ENCODE measurements at regions not wholly inside any gene's neighbourhood (a gene's known extent, or its start where the extent isn't known, plus 50 kb on each side); places are given as distances from the start of the nearest gene placed in this dataset.

DNA sequence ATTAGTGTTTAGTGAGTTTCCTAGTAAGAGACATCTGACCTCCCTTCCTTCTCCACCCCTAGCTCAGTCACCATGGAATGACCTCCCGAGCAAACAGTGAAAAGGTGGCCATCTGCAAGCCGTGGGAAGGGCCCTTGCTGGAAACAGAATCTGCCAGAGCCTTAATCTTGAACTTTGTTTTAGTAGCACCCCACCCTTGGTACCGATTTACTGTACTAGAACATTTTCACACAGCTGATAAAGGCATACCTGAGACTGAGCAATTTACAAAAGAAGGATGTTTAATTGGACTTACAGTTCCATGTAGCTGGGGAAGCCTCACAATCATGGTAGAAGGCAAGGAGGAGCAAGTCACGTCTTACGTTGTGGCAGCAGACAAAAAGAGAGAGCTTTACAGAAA lies 655.8 kb downstream of the TSN start:
- H4K20me1 ChIP-seq (ENCODE audit: insufficient read depth, low read length) = no peaks in the 10 kb centered on the region
- TF ChIP-seq, protein P1, sequence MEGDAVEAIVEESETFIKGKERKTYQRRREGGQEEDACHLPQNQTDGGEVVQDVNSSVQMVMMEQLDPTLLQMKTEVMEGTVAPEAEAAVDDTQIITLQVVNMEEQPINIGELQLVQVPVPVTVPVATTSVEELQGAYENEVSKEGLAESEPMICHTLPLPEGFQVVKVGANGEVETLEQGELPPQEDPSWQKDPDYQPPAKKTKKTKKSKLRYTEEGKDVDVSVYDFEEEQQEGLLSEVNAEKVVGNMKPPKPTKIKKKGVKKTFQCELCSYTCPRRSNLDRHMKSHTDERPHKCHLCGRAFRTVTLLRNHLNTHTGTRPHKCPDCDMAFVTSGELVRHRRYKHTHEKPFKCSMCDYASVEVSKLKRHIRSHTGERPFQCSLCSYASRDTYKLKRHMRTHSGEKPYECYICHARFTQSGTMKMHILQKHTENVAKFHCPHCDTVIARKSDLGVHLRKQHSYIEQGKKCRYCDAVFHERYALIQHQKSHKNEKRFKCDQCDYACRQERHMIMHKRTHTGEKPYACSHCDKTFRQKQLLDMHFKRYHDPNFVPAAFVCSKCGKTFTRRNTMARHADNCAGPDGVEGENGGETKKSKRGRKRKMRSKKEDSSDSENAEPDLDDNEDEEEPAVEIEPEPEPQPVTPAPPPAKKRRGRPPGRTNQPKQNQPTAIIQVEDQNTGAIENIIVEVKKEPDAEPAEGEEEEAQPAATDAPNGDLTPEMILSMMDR (IDR thresholded peaks at IDR 0.05) = no peak
- no peaks in the 10 kb centered on the region for H3K4me1 ChIP-seq (ENCODE audit: control insufficient read depth in 1 of 2, insufficient read depth in 2 of 2, low read length in 2 of 2)
- H3K4me2 ChIP-seq (replicated peaks; ENCODE audit: extremely low read depth, low read length, poor library complexity, severe bottlenecking) = no peak overlapping the region
- Mint-ChIP-seq H3K4me1 (no peaks in the 10 kb centered on the region), H3K9me3 (peaks cover under 1 to 22% (median 2%) of the 10 kb centered on the region in 7 donors), H3K4me3 (no peak overlapping the region), H3K27ac (no peak overlapping the region), H3K36me3 (no peaks in the 10 kb centered on the region), H3K27me3 (ENCODE audit: low read depth in 3 of 3) (peaks cover 0 to 2% (median 2%) of the 10 kb centered on the region in 3 donors)
- H2AFZ ChIP-seq (ENCODE audit: insufficient read depth, low read depth, low read length, poor library complexity, severe bottlenecking) = no peak overlapping the region
- H3K79me2 ChIP-seq (ENCODE audit: insufficient read depth, low read length) = no peaks in the 10 kb centered on the region
- no peak for DNase-seq
- intact Hi-C loops (cut with micrococcal nuclease) = no loop called here
- WGBS (ENCODE audit: insufficient coverage) = 93% methylated on average over 3 of the region's 5 CpGs
- no peak overlapping the region for H3K4me3 ChIP-seq (replicated peaks in 1 of 3; ENCODE audit: low read depth in 2 of 3, low read length in 3 of 3)
- no peaks in the 10 kb centered on the region for H3K27me3 ChIP-seq (ENCODE audit: control insufficient read depth in 2 of 2, insufficient read depth in 2 of 2, low read length in 2 of 2)
- no peak overlapping the region for H3K27ac ChIP-seq (ENCODE audit: low read depth in 1 of 2, low read length in 2 of 2)
- no peaks in the 10 kb centered on the region for H3K36me3 ChIP-seq (replicated peaks in 1 of 2; ENCODE audit: control insufficient read depth in 1 of 2, insufficient read depth in 2 of 2, low read length in 2 of 2)
- H3K9me3 ChIP-seq (replicated peaks in 1 of 2; ENCODE audit: control insufficient read depth in 1 of 2, insufficient read depth in 1 of 2, low read length in 2 of 2) = peaks cover 0 to 6% of the 10 kb centered on the region in 2 donors
- H3K9ac ChIP-seq (ENCODE audit: insufficient read depth, low read length, poor library complexity, severe bottlenecking) = no peak overlapping the region

- no peak overlapping the region for H2AFZ ChIP-seq (ENCODE audit: insufficient read depth, low read depth, low read length, poor library complexity, severe bottlenecking)
- no peak overlapping the region for H3K4me2 ChIP-seq (replicated peaks; ENCODE audit: extremely low read depth, low read length, poor library complexity, severe bottlenecking)
- Mint-ChIP-seq H3K27me3 (ENCODE audit: low read depth in 3 of 3) (peaks cover 0 to 4% (median 2%) of the 10 kb centered on the region in 3 donors), H3K36me3 (no peaks in the 10 kb centered on the region), H3K4me1 (no peaks in the 10 kb centered on the region), H3K9me3 (peaks cover 0 to 22% (median 2%) of the 10 kb centered on the region in 7 donors), H3K27ac (no peak overlapping the region), H3K4me3 (no peak overlapping the region)
- H3K27me3 ChIP-seq (ENCODE audit: control insufficient read depth in 2 of 2, insufficient read depth in 2 of 2, low read length in 2 of 2) = no peaks in the 10 kb centered on the region
- intact Hi-C loops (cut with micrococcal nuclease) = no loop called here
- TF ChIP-seq, protein P1 (IDR thresholded peaks at IDR 0.05) = no peak
- no peaks in the 10 kb centered on the region for H3K36me3 ChIP-seq (replicated peaks in 1 of 2; ENCODE audit: control insufficient read depth in 1 of 2, insufficient read depth in 2 of 2, low read length in 2 of 2)
- WGBS (ENCODE audit: insufficient coverage) = 100% methylated on average over 2 of the region's 6 CpGs
- H3K4me3 ChIP-seq (replicated peaks in 1 of 3; ENCODE audit: low read depth in 2 of 3, low read length in 3 of 3) = no peak overlapping the region
- H3K9ac ChIP-seq (ENCODE audit: insufficient read depth, low read length, poor library complexity, severe bottlenecking) = no peak overlapping the region
- DNase-seq = no peak
- no peaks in the 10 kb centered on the region for H3K79me2 ChIP-seq (ENCODE audit: insufficient read depth, low read length)
- no peaks in the 10 kb centered on the region for H3K4me1 ChIP-seq (ENCODE audit: control insufficient read depth in 1 of 2, insufficient read depth in 2 of 2, low read length in 2 of 2)
- peaks cover 0 to 9% of the 10 kb centered on the region in 2 donors for H3K9me3 ChIP-seq (replicated peaks in 1 of 2; ENCODE audit: control insufficient read depth in 1 of 2, insufficient read depth in 1 of 2, low read length in 2 of 2)
- H3K27ac ChIP-seq (ENCODE audit: low read depth in 1 of 2, low read length in 2 of 2) = no peak overlapping the region
- H4K20me1 ChIP-seq (ENCODE audit: insufficient read depth, low read length) = no peaks in the 10 kb centered on the region
Observed at GRCh38 chr2:122412360-122412759, 656.9 kb downstream of the TSN start.
